ENCODE measurements at regions not wholly inside any gene's neighbourhood (a gene's known extent, or its start where the extent isn't known, plus 50 kb on each side); places are given as distances from the start of the nearest gene placed in this dataset.

DNA sequence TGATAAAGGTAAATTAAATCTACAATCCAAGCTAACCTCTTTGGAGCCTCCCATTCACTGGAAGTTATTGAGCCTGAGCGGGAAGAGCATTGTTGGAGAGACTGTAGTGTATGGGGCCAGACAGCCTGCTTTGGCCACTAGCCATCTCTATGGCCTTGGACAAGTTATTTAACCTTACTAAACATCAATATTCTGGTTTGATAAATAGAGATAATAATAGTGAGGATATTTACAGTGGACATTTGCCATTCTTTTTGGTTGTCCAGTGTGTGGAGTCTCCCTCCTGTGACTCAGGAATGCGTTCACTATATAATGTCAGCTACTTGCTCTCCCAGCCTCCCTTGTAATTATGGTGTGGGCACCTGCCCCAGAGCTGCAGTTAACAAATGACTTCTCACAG lies 216.1 kb downstream of the SLC38A4 start:
- no peak for FAIRE-seq
- TF ChIP-seq, protein P1, sequence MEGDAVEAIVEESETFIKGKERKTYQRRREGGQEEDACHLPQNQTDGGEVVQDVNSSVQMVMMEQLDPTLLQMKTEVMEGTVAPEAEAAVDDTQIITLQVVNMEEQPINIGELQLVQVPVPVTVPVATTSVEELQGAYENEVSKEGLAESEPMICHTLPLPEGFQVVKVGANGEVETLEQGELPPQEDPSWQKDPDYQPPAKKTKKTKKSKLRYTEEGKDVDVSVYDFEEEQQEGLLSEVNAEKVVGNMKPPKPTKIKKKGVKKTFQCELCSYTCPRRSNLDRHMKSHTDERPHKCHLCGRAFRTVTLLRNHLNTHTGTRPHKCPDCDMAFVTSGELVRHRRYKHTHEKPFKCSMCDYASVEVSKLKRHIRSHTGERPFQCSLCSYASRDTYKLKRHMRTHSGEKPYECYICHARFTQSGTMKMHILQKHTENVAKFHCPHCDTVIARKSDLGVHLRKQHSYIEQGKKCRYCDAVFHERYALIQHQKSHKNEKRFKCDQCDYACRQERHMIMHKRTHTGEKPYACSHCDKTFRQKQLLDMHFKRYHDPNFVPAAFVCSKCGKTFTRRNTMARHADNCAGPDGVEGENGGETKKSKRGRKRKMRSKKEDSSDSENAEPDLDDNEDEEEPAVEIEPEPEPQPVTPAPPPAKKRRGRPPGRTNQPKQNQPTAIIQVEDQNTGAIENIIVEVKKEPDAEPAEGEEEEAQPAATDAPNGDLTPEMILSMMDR (IDR thresholded peaks at IDR 0.05; ENCODE audit: insufficient read depth, low read length, severe bottlenecking) = no peak
- no peak overlapping the region for H3K4me3 ChIP-seq (ENCODE audit: low read depth, low read length)
- no peaks in the 10 kb centered on the region for H3K27me3 ChIP-seq (ENCODE audit: control insufficient read depth, insufficient read depth, low read length)
- H3K36me3 ChIP-seq (ENCODE audit: control insufficient read depth, insufficient read depth, low read length) = no peaks in the 10 kb centered on the region
- DNase-seq (ENCODE audit: low read depth) = no peak

DNA sequence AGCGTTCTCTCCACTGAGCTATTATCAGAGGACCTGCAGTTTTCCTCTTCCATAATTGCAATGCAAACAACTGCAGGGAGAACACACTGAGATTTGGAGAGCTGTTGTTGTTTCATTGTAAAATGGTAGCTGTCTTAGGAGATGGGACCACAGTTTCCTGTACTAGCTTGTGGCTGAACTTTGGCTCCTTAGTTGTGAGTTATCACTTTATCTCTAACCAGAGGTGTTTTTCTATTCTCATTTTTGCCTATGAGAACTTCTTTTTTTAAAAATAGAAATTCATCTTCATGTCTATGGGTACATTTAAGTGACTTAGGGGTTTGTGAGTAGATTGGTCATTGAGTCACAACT lies 216.5 kb downstream of the SLC38A4 start:
- no peak for DNase-seq (ENCODE audit: low read depth)
- no peak for FAIRE-seq
- H3K27me3 ChIP-seq (ENCODE audit: control insufficient read depth, insufficient read depth, low read length) = no peaks in the 10 kb centered on the region

DNA sequence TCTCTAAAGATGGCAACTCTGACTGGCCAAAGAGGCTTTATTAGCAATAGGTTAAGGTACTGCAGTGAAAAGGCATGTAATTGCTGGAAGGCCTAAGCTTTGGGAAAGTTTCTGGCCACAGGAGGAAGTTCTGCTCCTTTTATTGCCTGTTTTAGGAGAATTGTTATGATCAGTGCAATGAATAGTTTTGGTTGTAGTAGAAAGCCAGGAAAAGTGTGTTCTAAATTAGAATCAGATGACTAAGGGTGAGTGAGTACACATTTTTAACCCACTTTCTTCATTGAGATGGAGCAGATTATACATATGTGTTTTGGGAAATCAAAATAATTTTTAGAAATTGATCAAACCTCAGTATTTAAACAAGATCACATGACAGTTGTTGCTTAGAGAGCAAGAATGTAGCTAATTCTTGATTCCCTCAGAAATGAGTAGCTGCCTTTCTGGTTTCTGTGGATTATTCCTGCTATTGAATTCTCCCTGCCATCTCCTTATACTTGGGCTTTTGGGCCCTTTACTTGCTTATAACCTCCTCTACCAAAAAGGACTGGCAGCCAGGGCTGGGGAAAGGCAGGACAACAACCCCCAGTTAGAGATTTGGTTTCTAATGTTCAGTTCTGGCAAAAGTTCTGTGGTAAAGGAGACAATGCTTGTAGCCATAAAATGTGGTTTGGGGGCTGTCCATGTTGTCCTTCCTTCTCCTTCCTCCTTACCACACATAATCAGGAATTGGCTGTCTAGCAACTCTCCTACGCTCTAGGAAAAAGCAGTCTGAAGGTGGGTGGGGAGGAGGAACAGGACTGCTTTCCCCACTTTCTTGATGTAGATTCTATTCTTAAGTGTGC lies 217.1 kb downstream of the SLC38A4 start:
- Histone ChIP-seq H3K27me3 (ENCODE audit: control insufficient read depth, insufficient read depth, low read length) (no peaks in the 10 kb centered on the region), H3K36me3 (ENCODE audit: control insufficient read depth, insufficient read depth, low read length) (no peaks in the 10 kb centered on the region), H3K4me3 (ENCODE audit: low read depth, low read length) (no peak overlapping the region)
- no peak for DNase-seq (ENCODE audit: low read depth)
- FAIRE-seq = no peak
- TF ChIP-seq, protein P1 (IDR thresholded peaks at IDR 0.05; ENCODE audit: insufficient read depth, low read length, severe bottlenecking) = no peak

More for the DNA sequence above, 216.5 kb downstream of the SLC38A4 start:
- Histone ChIP-seq H3K36me3 (ENCODE audit: control insufficient read depth, insufficient read depth, low read length) (no peaks in the 10 kb centered on the region), H3K4me3 (ENCODE audit: low read depth, low read length) (no peak overlapping the region)
- TF ChIP-seq, protein P1 (IDR thresholded peaks at IDR 0.05; ENCODE audit: insufficient read depth, low read length, severe bottlenecking) = no peak

DNA sequence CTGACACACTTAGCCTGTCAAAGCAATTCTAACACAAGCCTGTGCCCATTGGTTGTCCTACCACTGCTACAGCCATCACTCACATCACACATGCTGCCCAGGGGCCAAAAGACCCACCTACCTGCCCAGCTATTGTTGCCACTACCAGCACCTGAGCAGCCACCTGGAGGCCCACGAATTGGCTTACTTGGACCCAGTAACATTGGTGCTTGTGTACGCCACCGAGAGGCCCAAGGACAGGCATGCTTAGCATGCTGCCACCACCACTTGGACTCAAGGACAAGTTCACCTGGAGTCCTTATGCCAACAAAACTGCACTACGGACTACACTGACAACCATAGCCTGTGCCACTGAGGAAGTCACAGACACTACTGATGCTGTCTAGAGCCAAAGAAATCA lies 221.1 kb downstream of the SLC38A4 start:
- TF ChIP-seq, protein P1 (IDR thresholded peaks at IDR 0.05; ENCODE audit: insufficient read depth, low read length, severe bottlenecking) = no peak
- FAIRE-seq = no peak

DNA sequence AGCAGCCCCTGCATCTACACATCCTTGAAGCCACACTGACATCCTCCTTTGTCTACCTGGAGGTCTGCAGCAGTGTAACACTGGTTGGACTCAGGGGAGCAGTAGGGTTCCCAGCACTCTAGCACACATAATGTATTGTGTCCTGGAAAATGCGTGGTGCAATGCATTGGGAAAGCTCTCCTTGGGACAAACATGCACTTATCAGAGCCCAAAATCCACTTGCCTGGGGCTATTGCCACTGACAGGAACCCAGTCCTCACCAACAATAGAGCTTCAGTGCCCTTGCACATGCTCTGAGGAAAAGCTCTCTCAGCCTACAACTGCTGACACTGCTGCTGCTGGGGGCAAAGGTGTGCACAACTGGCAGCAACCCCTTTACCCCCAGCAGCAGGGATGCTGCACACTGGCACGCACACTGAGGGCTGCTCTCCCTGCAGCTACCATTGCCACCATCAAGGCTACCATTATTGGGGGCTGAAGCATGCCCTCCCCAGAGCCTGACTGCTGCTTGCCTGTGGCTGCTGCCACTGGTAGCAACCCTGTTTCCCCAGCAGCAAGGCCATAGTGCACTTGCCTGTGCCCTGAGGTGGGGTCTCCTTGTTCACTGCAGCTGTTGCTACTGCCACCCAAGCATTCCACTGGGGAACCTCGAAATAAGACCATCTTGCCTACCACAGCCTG lies 221.9 kb downstream of the SLC38A4 start:
- TF ChIP-seq, protein P1 (IDR thresholded peaks at IDR 0.05; ENCODE audit: insufficient read depth, low read length, severe bottlenecking) = no peak
- no peak for FAIRE-seq
- Histone ChIP-seq H3K4me3 (ENCODE audit: low read depth, low read length) (no peak overlapping the region), H3K36me3 (ENCODE audit: control insufficient read depth, insufficient read depth, low read length) (no peaks in the 10 kb centered on the region), H3K27me3 (ENCODE audit: control insufficient read depth, insufficient read depth, low read length) (no peaks in the 10 kb centered on the region)
- no peak for DNase-seq (ENCODE audit: low read depth)

More for the DNA sequence above, 221.1 kb downstream of the SLC38A4 start:
- no peaks in the 10 kb centered on the region for H3K27me3 ChIP-seq (ENCODE audit: control insufficient read depth, insufficient read depth, low read length)
- no peak for DNase-seq (ENCODE audit: low read depth)
- no peaks in the 10 kb centered on the region for H3K36me3 ChIP-seq (ENCODE audit: control insufficient read depth, insufficient read depth, low read length)
- no peak overlapping the region for H3K4me3 ChIP-seq (ENCODE audit: low read depth, low read length)

Data from bronchial epithelial cell (primary cell).